VCaP (cell line): ENCODE measurements at regions not wholly inside any gene's neighbourhood (a gene's known extent, or its start where the extent isn't known, plus 50 kb on each side); places are given as distances from the start of the nearest gene placed in this dataset.

Experiments used
- H3K27ac ChIP-seq: fragments of 450-650 bp; 2 replicates; pipeline ENCODE4 v1.5.1; 2017
- CTCF ChIP-seq: fragments of 450-650 bp; conservative IDR thresholded peaks from 2 replicates; pipeline ENCODE4 v1.5.1; 2017; ENCODE audit warnings: mild to moderate bottlenecking, moderate library complexity

GRCh38 chr6:90982051-90982450 is 395.2 kb upstream of the MAP3K7 start:
- no peak overlapping the region for H3K27ac ChIP-seq
- TF ChIP-seq CTCF = peak; percentile 34; the same call in 1 of the 2 replicates

- TF ChIP-seq CTCF = no peak
Observed at GRCh38 chr6:90978046-90978445, 391.2 kb upstream of the MAP3K7 start.

GRCh38 chr6:90977513-90977912 is 390.6 kb upstream of the MAP3K7 start:
- TF ChIP-seq CTCF = no peak
- H3K27ac ChIP-seq = no peak overlapping the region

More at GRCh38 chr6:90978046-90978445, 391.2 kb upstream of the MAP3K7 start:
- no peak overlapping the region for H3K27ac ChIP-seq

GRCh38 chr6:90976341-90976740 is 389.5 kb upstream of the MAP3K7 start:
- no peak overlapping the region for H3K27ac ChIP-seq
- TF ChIP-seq CTCF = no peak

GRCh38 chr6:90975741-90976140 is 388.9 kb upstream of the MAP3K7 start:
- no peak for TF ChIP-seq CTCF
- no peak overlapping the region for H3K27ac ChIP-seq

GRCh38 chr6:90973188-90973587 is 386.3 kb upstream of the MAP3K7 start:
- no peak for TF ChIP-seq CTCF

GRCh38 chr6:90970672-90971071 is 383.8 kb upstream of the MAP3K7 start:
- H3K27ac ChIP-seq = no peak overlapping the region
- no peak for TF ChIP-seq CTCF

More at GRCh38 chr6:90973188-90973587, 386.3 kb upstream of the MAP3K7 start:
- no peak overlapping the region for H3K27ac ChIP-seq
